ENCODE measurements at regions not wholly inside any gene's neighbourhood (a gene's known extent, or its start where the extent isn't known, plus 50 kb on each side); places are given as distances from the start of the nearest gene placed in this dataset.

GRCh38 chr1:209353053-209353452, 230.5 kb upstream of the CAMK1G start:
- no peaks in the 10 kb centered on the region for H3K9me3 ChIP-seq (ENCODE audit: insufficient read depth, low read depth)
- no peaks in the 10 kb centered on the region for H4K20me1 ChIP-seq (ENCODE audit: insufficient read depth)
- TF ChIP-seq EZH2 (IDR thresholded peaks at IDR 0.05; ENCODE audit: low read depth) (no peak), CTCF (conservative IDR thresholded peaks at IDR 0.05) (no peak)
- ChIA-PET POLR2A (ENCODE audit: unreplicated experiment) (no interaction called here), CTCF (no interaction called here)
- H3K4me1 ChIP-seq (replicated peaks; ENCODE audit: insufficient read depth), result peaks cover 31% of the 10 kb centered on the region
- no peaks in the 10 kb centered on the region for H3K36me3 ChIP-seq (ENCODE audit: low read depth)
- no peak overlapping the region for H3K4me2 ChIP-seq
- H3K27ac ChIP-seq, result no peak overlapping the region
- intact Hi-C loops (cut with micrococcal nuclease; ENCODE audit: unreplicated experiment), result loop anchor here (5.0 to 10.0 kb wide), 2 partner anchors 701 to 1108 kb away; partner anchors contain the start of gene PLXNA2
- BruUV-seq (replicated peaks), result no TSS peak
- H2AFZ ChIP-seq, result no peak overlapping the region
- no peak for DNase-seq
- no peaks in the 10 kb centered on the region; the same call in none of the 2 replicates for H3F3A ChIP-seq (ENCODE audit: insufficient read depth, low read depth)
- H3K9me2 ChIP-seq (ENCODE audit: insufficient read depth), result no peaks in the 10 kb centered on the region
- H3K4me3 ChIP-seq, result no peak overlapping the region
- no peaks in the 10 kb centered on the region for H3K79me2 ChIP-seq (ENCODE audit: low read depth)
- no peaks in the 10 kb centered on the region for H3K27me3 ChIP-seq (ENCODE audit: insufficient read depth, low read depth)

- no TSS peak for BruUV-seq (replicated peaks)
- Histone ChIP-seq H3K36me3 (ENCODE audit: low read depth) (no peaks in the 10 kb centered on the region), H3K9me2 (ENCODE audit: insufficient read depth) (no peaks in the 10 kb centered on the region), H3K4me2 (no peak overlapping the region), H3K79me2 (ENCODE audit: low read depth) (no peaks in the 10 kb centered on the region), H3K4me3 (no peak overlapping the region), H4K20me1 (ENCODE audit: insufficient read depth) (no peaks in the 10 kb centered on the region), H3K27ac (no peak overlapping the region), H3K27me3 (ENCODE audit: insufficient read depth, low read depth) (no peaks in the 10 kb centered on the region), H3K4me1 (replicated peaks; ENCODE audit: insufficient read depth) (peaks cover 31% of the 10 kb centered on the region), H3F3A (ENCODE audit: insufficient read depth, low read depth) (no peaks in the 10 kb centered on the region; the same call in none of the 2 replicates), H2AFZ (no peak overlapping the region), H3K9me3 (ENCODE audit: insufficient read depth, low read depth) (no peaks in the 10 kb centered on the region)
- POLR2A ChIA-PET (ENCODE audit: unreplicated experiment), result interaction anchor here (0.6 kb wide), 2 partner anchors 44 to 74 kb away, joined by 3 to 6 read pairs; no protein-coding TSS in a partner anchor
- intact Hi-C loops (cut with micrococcal nuclease; ENCODE audit: unreplicated experiment), result loop anchor here (1.0 to 10.0 kb wide), 7 partner anchors 44 to 1109 kb away; partner anchors contain the start of gene PLXNA2
- DNase-seq, result peak; percentile 78 to 79
- TF ChIP-seq EZH2 (IDR thresholded peaks at IDR 0.05; ENCODE audit: low read depth) (no peak), CTCF (conservative IDR thresholded peaks at IDR 0.05) (peak; percentile 92)
- CTCF ChIA-PET, result interaction anchor here (0.7 to 1.3 kb wide), 6 partner anchors 25 to 201 kb away, joined by 3 to 4 read pairs (median 3); no protein-coding TSS in a partner anchor
Measured at GRCh38 chr1:209354111-209354839, 229.2 kb upstream of the CAMK1G start.

- Histone ChIP-seq H3K4me2 (no peak overlapping the region), H3K4me3 (no peak overlapping the region), H3K27ac (no peak overlapping the region), H3K9me2 (ENCODE audit: insufficient read depth) (no peaks in the 10 kb centered on the region), H4K20me1 (ENCODE audit: insufficient read depth) (no peaks in the 10 kb centered on the region), H3F3A (ENCODE audit: insufficient read depth, low read depth) (no peaks in the 10 kb centered on the region; the same call in none of the 2 replicates), H2AFZ (no peak overlapping the region), H3K36me3 (ENCODE audit: low read depth) (no peaks in the 10 kb centered on the region), H3K79me2 (ENCODE audit: low read depth) (no peaks in the 10 kb centered on the region), H3K27me3 (ENCODE audit: insufficient read depth, low read depth) (no peaks in the 10 kb centered on the region), H3K4me1 (replicated peaks; ENCODE audit: insufficient read depth) (peaks cover 31% of the 10 kb centered on the region), H3K9me3 (ENCODE audit: insufficient read depth, low read depth) (no peaks in the 10 kb centered on the region)
- BruUV-seq (replicated peaks), result no TSS peak
- DNase-seq, result no peak
- TF ChIP-seq CTCF (conservative IDR thresholded peaks at IDR 0.05) (no peak), EZH2 (IDR thresholded peaks at IDR 0.05; ENCODE audit: low read depth) (no peak)
- CTCF ChIA-PET, result interaction anchor here (0.7 to 1.3 kb wide), 6 partner anchors 24 to 201 kb away, joined by 3 to 4 read pairs (median 3); no protein-coding TSS in a partner anchor
- POLR2A ChIA-PET (ENCODE audit: unreplicated experiment), result interaction anchor here (0.6 kb wide), 1 partner anchor 74 kb away, joined by 4 read pairs; no protein-coding TSS in a partner anchor
- intact Hi-C loops (cut with micrococcal nuclease; ENCODE audit: unreplicated experiment), result loop anchor here (1.0 to 10.0 kb wide), 7 partner anchors 43 to 1110 kb away; partner anchors contain the start of gene PLXNA2
Measured at GRCh38 chr1:209354840-209355165, 228.7 kb upstream of the CAMK1G start.

All from PC-9 (cell line).